Stimulated activated CD4-positive, alpha-beta T cell treated with anti-CD3 and anti-CD28 coated beads, Interleukin-4, amount 100 ng/mL, for 48 hours (primary cell): ENCODE measurements at regions not wholly inside any gene's neighbourhood (a gene's known extent, or its start where the extent isn't known, plus 50 kb on each side); places are given as distances from the start of the nearest gene placed in this dataset.
A peak's percentile ranks its signal among the peaks of the same experiment; 100 is the strongest.

Source experiments
- DNase-seq, 2 donors: peaks; one replicate each; pipeline ENCODE4 v3.0.0-alpha.2; 2020; ENCODE audit warnings: low read depth in 2 of 2

DNA sequence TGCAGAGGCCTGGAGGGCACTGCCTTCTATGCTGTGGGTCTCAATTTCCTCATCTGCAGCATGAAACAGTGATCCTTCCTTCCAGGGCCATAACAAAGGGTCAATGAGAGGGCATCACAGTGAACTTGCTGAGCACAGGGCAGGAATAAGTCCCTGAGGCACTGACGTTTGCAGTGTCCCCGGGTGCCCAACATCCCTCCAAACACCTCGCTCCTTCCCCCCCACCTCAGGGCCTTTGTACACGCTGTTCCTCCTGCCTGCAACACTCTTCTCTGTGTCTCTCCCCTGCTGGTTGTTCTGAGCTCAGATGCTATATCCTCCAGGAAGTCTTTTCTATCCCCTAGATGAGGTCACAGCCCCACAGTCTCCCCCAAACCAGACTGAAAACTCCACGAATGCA, 59.7 kb upstream of the TCF20 start:
- no peak for DNase-seq

DNA sequence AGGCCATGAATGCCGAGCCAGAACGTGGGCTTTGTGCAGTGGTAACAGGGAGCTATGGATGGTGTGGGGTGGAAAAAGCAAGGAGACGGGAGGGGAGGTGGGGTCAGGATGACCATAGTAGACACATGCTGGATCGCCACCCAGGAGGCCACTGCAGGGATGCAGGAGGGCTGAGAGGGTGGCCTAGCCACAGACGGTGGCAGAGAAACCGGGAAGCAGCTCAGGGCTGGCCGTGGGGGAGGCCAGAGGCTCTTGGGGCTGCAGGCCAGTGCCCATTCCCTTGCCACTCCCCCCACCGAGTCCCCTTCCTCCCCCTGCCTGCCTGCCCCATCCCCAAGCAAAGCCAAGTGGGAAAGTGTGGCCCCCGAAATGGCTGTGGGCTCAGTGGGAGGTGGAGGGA, 59.1 kb upstream of the TCF20 start:
- no peak for DNase-seq

DNA sequence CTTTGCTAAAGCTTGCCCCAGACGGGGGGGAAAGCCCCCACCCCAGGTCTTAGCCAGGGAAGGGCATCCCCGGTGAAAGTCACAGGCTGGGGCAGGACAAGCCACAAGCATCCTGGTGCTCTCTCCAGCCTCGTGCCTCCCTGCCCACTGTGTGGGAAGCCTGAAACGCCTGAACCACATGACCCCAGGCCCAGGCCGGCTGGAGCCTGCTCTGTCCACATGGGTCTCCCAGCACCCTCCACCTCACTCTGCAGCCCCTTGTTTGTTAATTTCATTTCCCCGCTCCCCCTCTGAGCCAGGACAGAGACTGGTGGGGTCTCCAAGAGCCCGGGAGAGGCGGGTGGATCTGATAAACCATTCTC, 58.3 kb upstream of the TCF20 start:
- DNase-seq = no peak

DNA sequence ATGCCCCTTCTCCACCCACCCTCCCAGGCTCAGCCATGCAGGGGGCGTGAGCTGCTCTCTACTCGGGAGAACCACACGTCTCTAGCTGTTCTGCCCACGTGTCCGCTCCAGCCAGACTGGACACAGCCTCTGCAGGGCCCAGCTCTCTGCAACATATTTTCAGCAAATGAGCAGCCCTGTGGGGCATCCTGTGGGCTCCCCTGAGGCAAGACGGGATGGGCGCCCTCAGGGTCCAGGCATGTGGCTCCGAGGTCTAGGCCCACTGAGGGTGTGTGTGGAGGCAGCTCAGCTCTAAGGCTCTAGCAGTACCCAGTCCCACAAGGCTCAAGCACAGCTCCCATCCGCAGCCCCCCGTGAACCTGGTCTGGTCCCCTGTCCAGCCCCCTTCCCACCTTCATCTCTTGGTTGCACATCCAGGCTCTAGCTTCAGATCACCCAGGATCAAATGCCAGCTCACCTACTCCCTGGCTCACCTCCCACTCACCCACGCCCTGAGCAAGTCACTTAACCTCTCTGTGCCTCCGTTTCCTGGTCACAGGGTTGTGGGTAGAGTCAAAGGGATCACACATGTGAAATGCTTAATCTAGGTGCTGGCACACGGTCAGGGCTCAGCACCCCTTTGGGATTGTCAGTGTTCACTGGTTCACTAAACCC, 57.8 kb upstream of the TCF20 start:
- DNase-seq = peak in 1 of 2 donors; percentile 20

DNA sequence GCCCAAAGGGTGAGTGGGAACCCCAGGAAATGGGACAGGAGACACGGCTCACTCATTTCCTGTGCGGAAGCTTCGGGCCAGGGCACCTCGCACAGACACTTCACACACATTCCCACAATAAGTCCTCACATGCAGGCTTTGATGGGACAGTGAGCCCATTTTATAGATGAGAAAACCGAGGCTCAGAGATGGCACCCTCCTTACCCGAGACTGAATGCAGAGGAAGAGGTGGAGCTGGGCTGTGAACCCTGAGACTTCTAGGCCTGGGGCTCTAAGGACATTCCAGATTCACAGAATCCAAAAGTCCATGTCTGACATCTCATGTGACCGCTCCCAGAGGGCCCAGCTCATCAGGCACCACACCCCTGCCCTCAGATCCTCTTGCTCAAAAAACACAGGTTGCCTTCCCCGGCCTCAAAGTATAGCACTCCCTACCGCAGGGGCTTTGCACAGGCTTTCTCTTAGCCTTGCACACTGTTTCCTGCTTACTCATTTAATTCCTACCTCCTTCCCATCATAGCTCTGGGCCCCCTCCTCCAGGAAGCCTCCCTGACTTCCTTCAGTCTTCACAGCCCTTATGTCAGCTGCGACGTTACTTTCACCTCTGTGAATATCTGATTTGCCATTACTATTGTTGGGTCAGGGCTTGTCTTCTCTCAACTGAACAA, 57.1 kb upstream of the TCF20 start:
- DNase-seq = no peak

DNA sequence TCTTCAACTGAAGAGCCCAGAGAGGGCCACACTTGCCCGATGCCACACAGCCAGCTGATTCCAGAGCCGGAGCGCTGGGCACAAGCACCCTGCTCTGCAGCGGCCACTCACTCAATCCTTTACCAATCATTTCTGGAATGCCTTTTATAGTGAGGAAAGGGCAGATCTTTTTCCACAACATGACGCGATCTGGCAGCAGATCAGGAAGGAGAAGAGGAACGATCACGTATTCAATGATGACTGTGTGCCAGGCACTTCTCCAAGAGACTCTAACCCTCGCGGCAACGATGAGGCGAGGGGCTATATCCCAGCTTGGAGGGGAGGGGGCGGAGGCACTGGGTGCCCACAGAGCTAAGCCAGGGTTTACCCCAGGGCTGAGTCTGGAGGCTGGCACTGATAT, 56.3 kb upstream of the TCF20 start:
- no peak for DNase-seq

DNA sequence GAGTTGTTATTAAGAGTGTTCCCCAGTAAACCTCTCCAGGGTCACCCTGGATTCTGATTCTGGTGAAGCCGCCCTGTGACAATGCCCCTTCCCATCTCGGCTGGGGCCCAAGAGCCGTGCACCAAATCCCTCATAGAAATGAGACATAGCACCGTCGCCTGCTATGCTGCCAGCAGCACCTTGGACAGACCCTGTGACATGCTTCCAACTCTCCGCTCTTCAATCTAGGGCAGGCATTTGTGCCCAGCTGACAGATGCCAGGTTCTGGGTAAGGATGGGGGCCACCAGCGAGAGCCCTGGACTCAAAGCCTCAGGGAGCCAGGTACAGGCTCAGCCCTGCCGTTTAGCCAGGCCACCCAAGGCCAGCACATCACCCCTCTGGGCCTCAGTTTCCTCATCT, 55.8 kb upstream of the TCF20 start:
- DNase-seq = no peak

DNA sequence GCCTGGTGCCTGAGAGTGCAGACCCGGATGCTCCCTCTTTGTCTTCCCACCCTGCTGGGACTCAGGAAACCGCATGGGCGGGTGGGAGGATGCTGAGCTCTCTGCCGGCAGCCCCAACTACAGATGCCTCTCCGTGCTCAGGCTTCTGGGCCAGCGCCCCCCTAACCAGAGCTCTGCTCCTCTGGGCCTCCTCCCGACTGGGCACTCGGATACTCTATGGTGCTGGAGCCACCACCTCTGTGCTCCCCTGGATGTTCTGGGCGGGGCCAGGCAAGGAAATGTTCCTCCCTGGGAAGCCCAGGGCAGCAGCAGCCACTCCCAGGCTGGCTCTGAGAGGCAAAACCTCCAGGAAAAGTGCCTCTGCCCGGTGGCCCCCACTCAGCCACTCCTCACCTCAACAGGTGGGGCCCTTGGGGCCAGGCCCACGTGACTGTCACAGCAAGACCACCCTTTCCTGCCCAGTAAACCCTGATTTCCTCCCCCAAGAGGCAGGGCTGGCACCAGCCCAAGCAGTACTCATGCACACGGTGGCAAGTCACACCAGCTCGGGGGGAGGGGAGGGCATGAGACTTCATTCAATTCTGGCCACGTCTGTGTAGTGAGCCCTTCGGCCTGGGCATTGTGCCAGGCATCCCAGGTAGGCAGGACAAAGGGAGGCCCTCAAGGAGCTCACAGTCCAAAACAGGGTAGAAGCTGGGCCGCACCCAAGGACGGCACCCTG, 54.7 kb upstream of the TCF20 start:
- no peak for DNase-seq

DNA sequence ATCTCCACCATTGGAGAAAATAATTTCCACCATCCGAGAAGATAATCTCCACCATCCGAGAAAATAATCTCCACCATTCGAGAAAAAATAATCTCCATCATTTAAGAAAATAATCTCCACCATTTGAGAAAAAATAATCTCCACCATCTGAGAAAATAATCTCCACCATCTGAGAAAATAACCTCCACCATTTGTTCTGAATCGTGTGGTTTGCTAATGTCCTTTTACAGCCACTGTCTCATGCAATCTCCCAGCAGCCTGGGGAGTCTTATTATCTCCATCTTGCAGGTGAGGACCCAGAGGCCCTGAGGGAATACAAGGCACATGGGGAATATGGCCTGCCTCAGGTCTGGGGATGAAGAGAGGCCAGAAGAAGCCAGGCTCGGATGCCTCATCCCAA, 54.1 kb upstream of the TCF20 start:
- DNase-seq = no peak

DNA sequence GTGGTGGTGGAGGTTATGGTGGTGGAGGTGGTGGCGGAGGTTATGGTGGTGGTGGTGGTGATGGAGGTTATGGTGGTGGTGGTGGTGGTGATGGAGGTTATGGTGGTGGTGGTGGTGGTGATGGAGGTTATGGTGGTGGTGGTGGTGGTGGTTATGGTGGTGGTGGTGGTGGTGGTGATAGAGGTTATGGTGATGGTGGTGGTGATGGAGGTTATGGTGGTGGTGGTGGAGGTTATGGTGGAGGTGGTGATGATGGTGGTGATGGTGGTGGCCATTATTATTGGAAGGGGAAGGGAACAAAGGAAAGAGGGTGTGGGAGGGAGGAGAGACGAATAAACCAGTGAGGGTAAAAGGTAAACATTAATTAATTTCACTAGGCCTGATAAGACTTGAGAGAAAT, 53.5 kb upstream of the TCF20 start:
- DNase-seq = no peak

DNA sequence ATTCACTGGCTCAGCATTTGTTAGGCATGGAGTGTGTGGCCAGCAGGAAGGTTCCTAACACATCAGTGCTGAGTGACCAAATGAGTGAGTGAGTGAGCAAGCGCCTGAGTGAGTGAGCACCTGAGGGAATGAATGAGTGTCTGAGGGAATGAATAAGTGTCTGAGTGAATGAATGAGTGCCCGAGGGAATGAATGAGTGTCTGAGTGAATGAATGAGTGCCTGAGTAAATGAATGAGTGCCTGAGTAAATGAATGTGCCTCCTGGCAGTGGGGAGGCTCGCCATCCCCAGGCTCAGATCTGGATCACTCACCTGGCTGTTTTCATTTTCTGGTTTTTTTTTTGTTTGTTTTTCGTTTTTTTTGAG, 52.1 kb upstream of the TCF20 start:
- no peak for DNase-seq

DNA sequence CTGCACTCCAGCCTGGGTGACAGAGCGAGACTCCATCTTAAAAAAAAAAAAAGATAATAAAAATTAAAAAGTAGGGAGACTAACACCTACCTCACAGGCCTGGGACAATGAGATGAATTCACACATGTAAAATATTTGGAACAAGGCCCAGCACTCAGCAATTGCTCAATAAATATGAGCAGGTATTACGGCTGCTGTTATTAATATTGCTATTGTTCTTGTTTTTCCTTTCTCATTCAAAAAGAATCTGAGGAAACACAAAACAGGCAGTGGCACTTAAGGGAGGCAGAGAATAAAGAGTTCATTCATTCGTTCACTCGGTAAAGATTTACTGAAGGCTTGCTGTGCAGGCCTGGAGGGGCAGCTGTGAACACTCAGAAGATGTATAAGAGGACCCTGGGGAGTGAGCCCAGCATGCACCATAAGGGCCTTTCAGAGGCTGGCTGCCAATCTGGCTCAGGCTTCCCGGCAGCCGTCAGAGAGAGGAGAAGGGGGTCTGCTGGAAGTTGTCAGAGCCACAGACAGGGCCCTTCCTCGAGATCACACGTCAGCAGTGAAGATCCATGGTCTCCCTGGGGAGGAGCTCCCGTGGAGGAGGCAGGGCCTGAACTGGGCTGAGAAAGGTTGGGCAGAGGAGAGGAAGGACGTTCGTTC, 51.6 kb upstream of the TCF20 start:
- no peak for DNase-seq

DNA sequence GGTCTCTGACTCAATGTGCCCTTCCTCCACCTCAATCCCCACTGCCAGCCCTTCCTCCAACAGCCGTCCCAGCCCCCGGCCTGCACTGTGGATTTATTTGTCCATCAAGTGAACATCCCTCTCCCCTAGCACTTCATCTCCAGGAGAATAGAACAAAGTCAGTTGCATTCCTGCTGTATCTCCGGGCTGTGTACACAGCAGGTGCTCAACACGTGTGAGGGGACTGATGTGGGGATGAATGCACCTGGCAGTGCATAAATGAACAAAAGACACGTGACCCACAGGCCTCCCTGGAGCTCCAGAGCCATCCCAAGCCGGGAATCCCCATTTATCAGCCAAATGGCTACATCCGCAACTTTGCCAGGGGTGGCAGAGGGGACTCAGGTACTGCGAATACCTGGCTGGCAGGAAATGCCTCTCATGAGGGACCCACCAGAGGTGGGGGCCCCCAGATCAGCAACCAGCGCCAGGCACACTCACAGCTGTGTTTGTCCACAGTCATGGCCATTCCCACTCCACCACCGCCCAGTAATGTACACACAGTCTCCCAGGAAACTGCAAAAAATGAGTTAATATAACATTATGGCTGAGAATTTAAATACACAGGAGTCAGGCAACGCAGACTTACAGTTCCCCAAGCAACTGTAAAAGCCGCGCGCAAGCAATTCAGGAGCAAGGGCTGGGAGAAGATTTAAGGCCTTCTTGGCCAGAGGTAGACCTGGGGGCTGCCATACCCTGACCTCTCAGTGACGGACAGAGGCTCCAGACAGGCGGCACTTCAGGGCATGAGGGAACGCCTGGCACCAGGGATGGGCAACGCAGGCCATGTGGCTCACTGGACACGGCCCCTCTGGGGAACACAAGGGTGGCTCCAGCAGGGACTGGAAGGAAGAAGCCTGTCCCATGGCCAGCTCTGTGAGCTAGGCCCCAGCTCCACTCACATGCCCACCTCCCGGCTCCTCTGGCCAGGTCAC, 50.3 kb upstream of the TCF20 start:
- no peak for DNase-seq
